Hepatocyte (in vitro differentiated cells): ENCODE measurements at regions not wholly inside any gene's neighbourhood (a gene's known extent, or its start where the extent isn't known, plus 50 kb on each side); places are given as distances from the start of the nearest gene placed in this dataset.

Experiments used
- EZH2phosphoT487 ChIP-seq: fragments of 200-600 bp; sonication (generic); IDR thresholded peaks from one replicate; pipeline ENCODE4 v1.6.1; 2018; ENCODE audit warnings: antibody characterized with exemption, mild to moderate bottlenecking, low read depth, moderate library complexity; ENCODE audit not compliant: unreplicated experiment, severe bottlenecking
- TF ChIP-seq, protein P1 (sequence below): fragments of 200-600 bp; sonication (generic); IDR thresholded peaks from 2 replicates; pipeline ENCODE4 v1.5.1; 2016; ENCODE audit warnings: antibody characterized with exemption, mild to moderate bottlenecking; ENCODE audit not compliant: poor library complexity

DNA sequence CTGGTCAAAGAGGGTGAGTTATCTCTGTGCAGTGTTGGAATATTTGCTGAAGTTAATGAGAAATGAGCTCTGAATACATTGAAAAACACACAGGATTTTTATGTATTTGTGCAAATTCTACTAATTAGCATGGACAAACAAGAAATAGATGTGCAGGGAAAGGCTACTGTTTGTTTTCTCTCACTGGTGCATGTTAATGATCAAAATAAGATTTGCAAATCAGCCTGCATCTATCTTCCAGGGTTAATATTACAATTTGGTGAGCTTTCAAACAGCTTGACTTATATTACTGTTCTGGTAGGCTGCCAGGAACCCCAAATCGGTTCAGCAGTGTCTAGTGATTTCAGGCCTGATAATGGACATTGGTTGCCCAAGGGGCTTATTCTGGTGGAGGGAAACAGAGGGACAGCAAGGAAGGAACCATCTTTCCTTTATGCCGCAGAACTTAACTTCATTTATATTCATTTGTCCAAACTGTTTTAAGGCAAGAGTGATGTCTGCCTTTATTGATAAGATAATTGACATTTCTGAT is 93.8 kb upstream of the REG3A start:
- TF ChIP-seq, protein P1, sequence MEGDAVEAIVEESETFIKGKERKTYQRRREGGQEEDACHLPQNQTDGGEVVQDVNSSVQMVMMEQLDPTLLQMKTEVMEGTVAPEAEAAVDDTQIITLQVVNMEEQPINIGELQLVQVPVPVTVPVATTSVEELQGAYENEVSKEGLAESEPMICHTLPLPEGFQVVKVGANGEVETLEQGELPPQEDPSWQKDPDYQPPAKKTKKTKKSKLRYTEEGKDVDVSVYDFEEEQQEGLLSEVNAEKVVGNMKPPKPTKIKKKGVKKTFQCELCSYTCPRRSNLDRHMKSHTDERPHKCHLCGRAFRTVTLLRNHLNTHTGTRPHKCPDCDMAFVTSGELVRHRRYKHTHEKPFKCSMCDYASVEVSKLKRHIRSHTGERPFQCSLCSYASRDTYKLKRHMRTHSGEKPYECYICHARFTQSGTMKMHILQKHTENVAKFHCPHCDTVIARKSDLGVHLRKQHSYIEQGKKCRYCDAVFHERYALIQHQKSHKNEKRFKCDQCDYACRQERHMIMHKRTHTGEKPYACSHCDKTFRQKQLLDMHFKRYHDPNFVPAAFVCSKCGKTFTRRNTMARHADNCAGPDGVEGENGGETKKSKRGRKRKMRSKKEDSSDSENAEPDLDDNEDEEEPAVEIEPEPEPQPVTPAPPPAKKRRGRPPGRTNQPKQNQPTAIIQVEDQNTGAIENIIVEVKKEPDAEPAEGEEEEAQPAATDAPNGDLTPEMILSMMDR, result no peak
- no peak for TF ChIP-seq EZH2phosphoT487
